ENCODE measurements at regions not wholly inside any gene's neighbourhood (a gene's known extent, or its start where the extent isn't known, plus 50 kb on each side); places are given as distances from the start of the nearest gene placed in this dataset.

DNA sequence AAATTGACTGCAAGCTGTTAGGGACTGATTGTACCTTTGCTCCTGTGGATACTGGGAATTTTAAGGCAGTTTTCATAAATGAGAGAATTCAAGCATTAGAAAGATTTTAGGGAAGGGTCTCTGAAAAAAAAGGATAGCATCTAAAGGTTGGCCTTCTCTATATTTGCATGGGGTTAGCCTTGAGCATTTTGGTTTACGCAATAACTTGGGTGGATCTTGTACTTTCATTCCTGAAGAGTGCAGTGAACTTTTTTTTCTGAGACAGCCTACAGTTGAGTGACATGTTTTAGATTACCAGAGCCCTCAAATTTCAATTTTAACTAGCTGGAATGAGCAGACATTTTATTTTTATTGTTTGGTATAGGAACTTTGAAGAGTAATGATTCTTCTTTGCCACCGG is 91.6 kb upstream of the NR3C1 start:
- 94% methylated on average over 2 of the region's 2 CpGs; no CpG with 5 or more reads in 1 of the 2 experiments for WGBS, 2 experiments (ENCODE audit: extremely low coverage in 1 of 2, insufficient coverage in 1 of 2, insufficient read length in 1 of 2, insufficient replicate concordance in 2 of 2, low coverage in 1 of 2, low lambda C conversion rate in 2 of 2, missing lambda C conversion rate in 1 of 2)
- no peak overlapping the region for H3K27ac ChIP-seq (ENCODE audit: low read depth, low read length)
- H2AK5ac ChIP-seq (ENCODE audit: low read depth, low read length), result no peak overlapping the region
- no peaks in the 10 kb centered on the region for H3K27me3 ChIP-seq (replicated peaks in 1 of 4; ENCODE audit: control insufficient read depth in 3 of 4, extremely low read depth in 1 of 4, insufficient read depth in 3 of 4, low read length in 3 of 4)
- H2BK20ac ChIP-seq (ENCODE audit: low read length), result no peak overlapping the region
- H3K23ac ChIP-seq (ENCODE audit: insufficient read length), result no peak overlapping the region
- no peak overlapping the region for H2AFZ ChIP-seq (ENCODE audit: low read length)
- H4K91ac ChIP-seq (replicated peaks; ENCODE audit: insufficient read length, low read length), result no peak overlapping the region
- no peak overlapping the region for H4K5ac ChIP-seq (ENCODE audit: insufficient read length, low read depth, low read length)
- H2BK15ac ChIP-seq (ENCODE audit: low read length), result no peak overlapping the region
- H3K14ac ChIP-seq (ENCODE audit: insufficient read length), result no peak overlapping the region
- ChIA-PET CTCF (ENCODE audit: partially characterized antibody) (interaction anchor here (1.2 kb wide), 1 partner anchor 82 kb away, joined by 3 read pairs; no protein-coding TSS in a partner anchor), POLR2A (ENCODE audit: partially characterized antibody) (no interaction called here)
- DNase-seq (ENCODE audit: low read depth in 1 of 2, low spot score in 2 of 2) (no peak), FAIRE-seq (no peak)
- TF ChIP-seq CEBPB (IDR thresholded peaks at IDR 0.05; ENCODE audit: low read depth, low read length), result peak; percentile 26; the same call in 1 of the 2 replicates
- TF ChIP-seq SIRT6 (IDR thresholded peaks at IDR 0.05; ENCODE audit: low read length), result no peak
- H4K8ac ChIP-seq (ENCODE audit: extremely low read depth, insufficient read depth, low read length), result no peak overlapping the region
- H4K20me1 ChIP-seq (replicated peaks in 1 of 2; ENCODE audit: control insufficient read depth in 1 of 2, insufficient read depth in 2 of 2, low read length in 2 of 2), result no peaks in the 10 kb centered on the region
- H3K9me3 ChIP-seq (ENCODE audit: insufficient read depth in 2 of 2, low read depth in 1 of 2, low read length in 1 of 2), result no peaks in the 10 kb centered on the region
- no peak overlapping the region for H2BK12ac ChIP-seq (ENCODE audit: low read depth, low read length)
- no peak overlapping the region for H3K56ac ChIP-seq (replicated peaks; ENCODE audit: insufficient read length, low read depth, low read length)
- no peaks in the 10 kb centered on the region for H3K36me3 ChIP-seq (ENCODE audit: control insufficient read depth in 2 of 4, insufficient read depth in 4 of 4, low read length in 3 of 4)
- H3K18ac ChIP-seq (ENCODE audit: extremely low read depth, low read length), result no peak overlapping the region
- H3K9ac ChIP-seq (replicated peaks in 1 of 4; ENCODE audit: extremely low read depth in 1 of 4, low read depth in 3 of 4, low read length in 3 of 4), result no peak overlapping the region
- no peak overlapping the region for H2BK120ac ChIP-seq (replicated peaks; ENCODE audit: low read depth, low read length)
- no peak overlapping the region for H3K4ac ChIP-seq (replicated peaks; ENCODE audit: insufficient read length, low read depth, low read length)
- no peak overlapping the region for H3K4me3 ChIP-seq (ENCODE audit: extremely low read depth in 1 of 4, insufficient read depth in 2 of 4, low read depth in 3 of 4, low read length in 4 of 4)
- no peak overlapping the region for H3K4me2 ChIP-seq (ENCODE audit: insufficient read depth in 1 of 2, low read depth in 2 of 2, low read length in 2 of 2)
- H3K23me2 ChIP-seq (ENCODE audit: low read depth, low read length), result no peaks in the 10 kb centered on the region
- no peaks in the 10 kb centered on the region for H3K79me2 ChIP-seq (ENCODE audit: control insufficient read depth in 1 of 2, insufficient read depth in 2 of 2, low read length in 2 of 2)
- no peaks in the 10 kb centered on the region for H3K4me1 ChIP-seq (replicated peaks in 1 of 4; ENCODE audit: control insufficient read depth in 3 of 4, insufficient read depth in 4 of 4, low read length in 3 of 4)
- H2BK5ac ChIP-seq (ENCODE audit: low read depth, low read length), result no peak overlapping the region
- no peaks in the 10 kb centered on the region for H3K79me1 ChIP-seq (ENCODE audit: low read depth, low read length)
